ENCODE measurements at regions not wholly inside any gene's neighbourhood (a gene's known extent, or its start where the extent isn't known, plus 50 kb on each side); places are given as distances from the start of the nearest gene placed in this dataset.
"Not testable (repeated sequence)": the region's sequence is repeated elsewhere in the genome, so short reads cannot be mapped to it uniquely, and the experiment has no call there.

- no peak for TF ChIP-seq CTCF (conservative IDR thresholded peaks at IDR 0.05; ENCODE audit: control insufficient read depth, insufficient read depth, low read depth, low read length)
- DNase-seq (ENCODE audit: low read depth), result no peak
- no peak overlapping the region for H3K4me3 ChIP-seq (ENCODE audit: control insufficient read depth, low read depth, low read length)
Measured at GRCh38 chr11:98495016-98495415, 525.7 kb upstream of the CNTN5 start.

GRCh38 chr11:98495601-98496000 is 525.1 kb upstream of the CNTN5 start:
- DNase-seq (ENCODE audit: low read depth), result no peak
- TF ChIP-seq CTCF (conservative IDR thresholded peaks at IDR 0.05; ENCODE audit: control insufficient read depth, insufficient read depth, low read depth, low read length), result no peak
- no peak overlapping the region for H3K4me3 ChIP-seq (ENCODE audit: control insufficient read depth, low read depth, low read length)

GRCh38 chr11:98507208-98507607 is 513.5 kb upstream of the CNTN5 start:
- H3K4me3 ChIP-seq (ENCODE audit: control insufficient read depth, low read depth, low read length), result no peak overlapping the region
- no peak for DNase-seq (ENCODE audit: low read depth)
- TF ChIP-seq CTCF (conservative IDR thresholded peaks at IDR 0.05; ENCODE audit: control insufficient read depth, insufficient read depth, low read depth, low read length), result no peak

GRCh38 chr11:98512938-98513337 is 507.8 kb upstream of the CNTN5 start:
- DNase-seq (ENCODE audit: low read depth), result no peak
- TF ChIP-seq CTCF (conservative IDR thresholded peaks at IDR 0.05; ENCODE audit: control insufficient read depth, insufficient read depth, low read depth, low read length), result no peak
- H3K4me3 ChIP-seq (ENCODE audit: control insufficient read depth, low read depth, low read length), result no peak overlapping the region

GRCh38 chr11:98531576-98531975 is 489.2 kb upstream of the CNTN5 start:
- DNase-seq (ENCODE audit: low read depth), result no peak
- no peak for TF ChIP-seq CTCF (conservative IDR thresholded peaks at IDR 0.05; ENCODE audit: control insufficient read depth, insufficient read depth, low read depth, low read length)

GRCh38 chr11:98536023-98536422 is 484.7 kb upstream of the CNTN5 start:
- DNase-seq (ENCODE audit: low read depth), result no peak
- TF ChIP-seq CTCF (conservative IDR thresholded peaks at IDR 0.05; ENCODE audit: control insufficient read depth, insufficient read depth, low read depth, low read length), result no peak
- H3K4me3 ChIP-seq (ENCODE audit: control insufficient read depth, low read depth, low read length), result no peak overlapping the region

More at GRCh38 chr11:98531576-98531975, 489.2 kb upstream of the CNTN5 start:
- H3K4me3 ChIP-seq (ENCODE audit: control insufficient read depth, low read depth, low read length), result no peak overlapping the region

- DNase-seq (ENCODE audit: low read depth); H3K4me3 ChIP-seq (ENCODE audit: control insufficient read depth, low read depth, low read length): not testable (repeated sequence)
Measured at GRCh38 chr11:98538358-98538757, 482.4 kb upstream of the CNTN5 start.

All from fibroblast of mammary gland (primary cell).